Fibroblast of skin of left biceps (primary cell): ENCODE measurements at regions not wholly inside any gene's neighbourhood (a gene's known extent, or its start where the extent isn't known, plus 50 kb on each side); places are given as distances from the start of the nearest gene placed in this dataset.
"Not testable (repeated sequence)": the region's sequence is repeated elsewhere in the genome, so short reads cannot be mapped to it uniquely, and the experiment has no call there.

Source experiments
- DNase-seq, 2 experiments: peaks; one replicate each; pipeline ENCODE4 v3.0.0-alpha.2; 2013; ENCODE audit warnings: low read depth in 2 of 2

GRCh38 chr22:22697377-22698117 is 53.1 kb downstream of the GGTLC2 start:
- no peak for DNase-seq

- no peak for DNase-seq
Measured at GRCh38 chr22:22698263-22698750, 53.9 kb downstream of the GGTLC2 start.

- DNase-seq = no peak
Measured at GRCh38 chr22:22700631-22701030, 56.2 kb downstream of the GGTLC2 start.

- not testable (repeated sequence) for DNase-seq
Measured at GRCh38 chr22:22701557-22701956, 57.1 kb downstream of the GGTLC2 start.

- no peak for DNase-seq
Measured at GRCh38 chr22:22702237-22703202, 58.1 kb downstream of the GGTLC2 start.

- DNase-seq = no peak
Measured at GRCh38 chr22:22703203-22703570, 58.8 kb downstream of the GGTLC2 start.

GRCh38 chr22:22703715-22704114 is 59.3 kb downstream of the GGTLC2 start:
- DNase-seq = no peak

GRCh38 chr22:22704156-22704946 is 59.9 kb downstream of the GGTLC2 start:
- DNase-seq = no peak

- DNase-seq = no peak
Measured at GRCh38 chr22:22705328-22706100, 61.1 kb downstream of the GGTLC2 start.

GRCh38 chr22:22706253-22706915 is 62.0 kb downstream of the GGTLC2 start:
- DNase-seq = no peak

- no peak for DNase-seq
Measured at GRCh38 chr22:22709719-22710445, 65.5 kb downstream of the GGTLC2 start.

GRCh38 chr22:22710719-22711531 is 66.5 kb downstream of the GGTLC2 start:
- no peak for DNase-seq

GRCh38 chr22:22711532-22711913 is 67.1 kb downstream of the GGTLC2 start:
- no peak for DNase-seq

GRCh38 chr22:22712092-22712658 is 67.8 kb downstream of the GGTLC2 start:
- DNase-seq = no peak

GRCh38 chr22:22712666-22713365 is 68.4 kb downstream of the GGTLC2 start:
- DNase-seq = no peak

GRCh38 chr22:22713416-22713815 is 69.0 kb downstream of the GGTLC2 start:
- DNase-seq = no peak

- no peak for DNase-seq
Measured at GRCh38 chr22:22714600-22715335, 70.4 kb downstream of the GGTLC2 start.
